Dendritic cell treated with granulocyte-macrophage colony-stimulating factor and Interleukin-4, amounts not matched to agents 40 ng/mL and 50 ng/mL, for 4 days (primary cell): ENCODE measurements at regions not wholly inside any gene's neighbourhood (a gene's known extent, or its start where the extent isn't known, plus 50 kb on each side); places are given as distances from the start of the nearest gene placed in this dataset.

Source experiments
- H3K27ac Mint-ChIP-seq: one replicate; pipeline ENCODE4 v1.8.0; 2022; ENCODE audit warnings: mild to moderate bottlenecking, mixed read lengths
- H3K27me3 Mint-ChIP-seq: one replicate; pipeline ENCODE4 v1.8.0; 2022; ENCODE audit warnings: mild to moderate bottlenecking, mixed read lengths
- H3K36me3 Mint-ChIP-seq: one replicate; pipeline ENCODE4 v1.8.0; 2022; ENCODE audit warnings: low read depth, mixed read lengths
- H3K4me1 Mint-ChIP-seq: one replicate; pipeline ENCODE4 v1.8.0; 2022; ENCODE audit warnings: low read depth, mixed read lengths
- H3K4me3 Mint-ChIP-seq: one replicate; pipeline ENCODE4 v1.8.0; 2022; ENCODE audit warnings: mild to moderate bottlenecking, moderate library complexity, mixed read lengths
- H3K9me3 Mint-ChIP-seq: one replicate; pipeline ENCODE4 v1.8.0; 2022; ENCODE audit warnings: mixed read lengths
- intact Hi-C: fragments of 100-400 bp; cut with micrococcal nuclease; formaldehyde crosslinking; loops from one replicate; pipeline ENCODE4 v1.15.0; 2022

DNA sequence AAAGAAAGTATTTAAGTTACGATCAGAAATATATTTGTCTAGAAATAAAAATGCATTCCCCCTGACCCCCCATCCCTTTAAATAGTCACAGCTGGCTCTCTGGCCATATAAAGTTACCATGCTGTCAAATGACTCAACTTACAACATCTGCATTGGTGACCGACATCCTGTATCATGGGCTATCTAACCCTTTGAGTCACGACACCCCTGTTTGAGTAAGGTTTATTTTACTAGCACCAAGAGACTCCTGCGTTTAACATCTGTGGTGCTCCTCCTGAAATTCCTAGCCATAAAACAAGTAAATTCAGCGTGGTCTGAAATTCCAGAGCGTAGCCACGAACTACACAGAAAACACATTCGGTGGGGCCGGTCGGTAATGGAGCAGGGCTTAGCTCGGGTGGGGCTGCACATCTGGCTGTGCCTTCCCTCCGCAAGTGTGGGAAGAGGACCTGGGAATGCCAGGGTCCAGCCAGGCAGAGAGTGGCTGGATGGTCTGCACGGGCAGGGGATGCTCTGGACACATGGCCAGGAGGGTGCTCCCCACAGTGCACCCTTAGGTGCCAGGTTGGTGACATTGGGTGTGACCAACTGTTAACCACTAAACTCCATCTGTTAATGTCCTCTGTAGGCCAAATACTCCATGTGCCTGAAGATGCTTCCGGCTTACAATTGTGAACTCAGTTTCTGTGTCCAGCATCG lies 53.0 kb upstream of the CLDN14 start:
- Mint-ChIP-seq H3K27ac (no peak overlapping the region), H3K4me1 (no peaks in the 10 kb centered on the region), H3K4me3 (no peak overlapping the region), H3K27me3 (peaks cover 2% of the 10 kb centered on the region), H3K9me3 (no peaks in the 10 kb centered on the region), H3K36me3 (no peaks in the 10 kb centered on the region)
- intact Hi-C loops = no loop called here

DNA sequence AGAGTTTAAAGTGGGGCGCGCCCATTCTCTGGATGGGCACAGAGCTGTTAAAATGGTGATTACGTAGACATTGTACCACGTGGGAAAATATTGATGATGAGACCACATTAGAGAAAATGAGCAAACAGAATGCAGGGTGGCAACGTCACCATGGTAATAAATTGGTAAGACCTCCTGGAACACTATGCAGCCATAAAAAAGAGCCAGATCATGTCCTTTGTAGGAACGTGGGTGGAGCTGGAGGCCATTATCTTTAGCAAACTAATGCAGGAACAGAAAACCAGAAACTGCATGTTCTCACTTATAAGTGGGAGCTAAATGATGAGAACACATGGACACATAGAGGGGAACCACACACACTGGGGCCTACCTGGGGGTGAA lies 53.5 kb upstream of the CLDN14 start:
- intact Hi-C loops = no loop called here
- Mint-ChIP-seq H3K9me3 (no peaks in the 10 kb centered on the region), H3K27me3 (peaks cover 2% of the 10 kb centered on the region), H3K4me1 (no peaks in the 10 kb centered on the region), H3K36me3 (no peaks in the 10 kb centered on the region), H3K27ac (no peak overlapping the region), H3K4me3 (no peak overlapping the region)

DNA sequence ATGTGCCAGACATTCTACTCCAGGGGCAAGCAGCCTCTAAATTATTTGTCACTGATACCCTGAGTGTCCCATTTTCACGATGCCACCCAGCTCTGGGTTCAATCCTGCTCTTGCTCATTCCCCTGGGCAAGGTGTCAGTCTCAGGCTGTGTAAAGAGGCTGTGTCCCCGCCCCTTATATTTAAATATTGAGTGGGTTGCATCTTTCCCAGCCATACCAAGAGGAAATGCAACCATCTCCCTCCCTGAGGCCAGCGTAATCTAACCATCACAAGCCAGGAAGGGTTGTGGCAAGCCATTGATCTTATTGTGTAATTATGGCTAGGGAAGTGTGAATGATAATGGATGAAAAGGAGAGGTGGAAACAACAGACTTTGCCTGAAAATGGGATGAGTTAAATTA lies 54.7 kb upstream of the CLDN14 start:
- no peaks in the 10 kb centered on the region for H3K36me3 Mint-ChIP-seq
- no peaks in the 10 kb centered on the region for H3K4me1 Mint-ChIP-seq
- no peak overlapping the region for H3K27ac Mint-ChIP-seq
- no peaks in the 10 kb centered on the region for H3K9me3 Mint-ChIP-seq
- H3K4me3 Mint-ChIP-seq = no peak overlapping the region
- peaks cover 2% of the 10 kb centered on the region for H3K27me3 Mint-ChIP-seq
- intact Hi-C loops = no loop called here

DNA sequence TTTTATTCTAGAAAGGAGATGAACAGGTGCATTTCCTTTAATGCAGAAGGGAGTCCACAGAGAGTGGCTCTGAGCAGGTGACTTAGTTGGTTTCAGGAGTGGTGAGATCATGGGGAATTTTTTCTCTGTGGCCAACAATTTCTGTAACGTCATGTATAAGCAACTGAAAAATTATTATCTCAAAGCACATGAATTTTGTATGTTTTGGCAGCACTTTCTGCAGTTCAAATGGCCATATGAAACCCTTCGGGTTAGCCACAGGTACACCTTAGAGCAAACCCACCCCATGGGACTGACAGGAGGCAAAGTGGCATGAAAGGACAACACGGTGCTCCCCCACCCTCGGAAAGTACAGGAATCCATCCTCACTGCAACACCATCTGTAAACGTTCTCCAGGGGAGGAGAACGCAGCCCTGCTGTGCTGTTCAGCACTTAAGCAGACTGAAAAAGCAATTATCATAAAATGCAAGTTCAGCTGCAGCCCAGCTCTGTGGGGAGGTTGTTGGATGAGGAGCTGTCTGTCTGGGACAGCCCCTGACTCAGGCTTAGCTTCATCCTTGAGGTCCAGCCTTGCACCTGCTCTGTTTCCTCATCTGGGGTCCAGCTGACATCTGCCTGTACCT lies 55.8 kb upstream of the CLDN14 start:
- H3K4me1 Mint-ChIP-seq = no peaks in the 10 kb centered on the region
- intact Hi-C loops = no loop called here
- H3K9me3 Mint-ChIP-seq = no peaks in the 10 kb centered on the region
- no peak overlapping the region for H3K4me3 Mint-ChIP-seq
- no peaks in the 10 kb centered on the region for H3K27me3 Mint-ChIP-seq
- H3K27ac Mint-ChIP-seq = no peak overlapping the region
- no peaks in the 10 kb centered on the region for H3K36me3 Mint-ChIP-seq

DNA sequence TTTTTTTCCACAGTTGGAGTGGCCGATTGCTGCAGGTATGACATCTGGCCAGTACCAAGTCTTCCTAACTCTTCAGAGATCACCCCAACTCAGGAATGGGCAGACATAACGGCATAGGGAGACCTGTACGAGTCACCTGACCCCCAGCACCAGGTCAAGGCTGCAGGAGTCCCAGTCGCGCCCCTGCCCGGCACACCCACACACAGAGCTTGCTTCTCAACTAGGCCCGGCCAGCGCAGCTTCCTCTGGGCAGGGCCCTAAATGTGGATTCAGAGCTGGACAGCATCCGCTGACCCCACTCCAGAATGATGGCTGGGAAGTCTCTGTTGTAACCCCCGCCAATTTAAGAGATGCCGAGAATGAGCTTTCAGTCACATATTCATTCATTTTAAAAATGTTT lies 58.8 kb upstream of the CLDN14 start:
- no peak overlapping the region for H3K27ac Mint-ChIP-seq

DNA sequence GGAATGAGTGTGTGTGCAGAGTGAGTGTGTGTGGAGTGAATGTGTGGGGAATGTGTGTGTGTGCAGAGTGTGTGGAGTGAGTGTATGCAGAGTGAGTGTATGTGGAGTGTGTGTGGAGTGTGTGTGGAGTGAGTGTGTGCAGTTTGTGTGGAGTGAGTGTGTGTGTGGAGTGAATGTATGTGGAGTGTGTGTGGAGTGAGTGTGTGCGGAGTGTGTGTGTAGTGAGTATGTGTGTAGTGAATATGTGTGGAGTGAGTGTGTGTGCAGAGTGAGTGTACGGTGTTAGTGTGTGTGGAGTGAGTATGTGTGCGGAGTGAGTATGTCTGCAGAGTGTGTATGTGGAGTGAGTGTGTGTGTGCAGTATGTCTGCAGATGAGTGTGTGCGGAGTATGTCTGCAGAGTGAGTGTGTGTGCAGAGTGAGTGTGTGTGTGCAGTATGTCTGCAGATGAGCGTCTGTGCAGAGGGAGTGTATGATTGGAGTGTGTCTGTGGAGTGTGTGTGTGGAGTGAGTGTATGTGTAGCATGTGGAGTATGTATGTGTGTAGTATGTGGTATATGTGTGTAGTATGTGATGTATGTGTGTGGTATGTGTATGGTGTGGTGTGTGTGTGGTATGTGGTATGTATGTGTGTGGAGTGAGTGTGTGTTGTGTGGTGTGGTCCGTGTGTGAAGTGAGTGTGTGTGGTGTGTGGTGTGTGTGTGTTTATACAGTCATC lies 59.7 kb upstream of the CLDN14 start:
- Mint-ChIP-seq H3K36me3 (no peaks in the 10 kb centered on the region), H3K4me1 (no peaks in the 10 kb centered on the region), H3K4me3 (no peak overlapping the region), H3K9me3 (no peaks in the 10 kb centered on the region), H3K27ac (no peak overlapping the region), H3K27me3 (peaks cover 19% of the 10 kb centered on the region)
- intact Hi-C loops = no loop called here

More for the DNA sequence above, 58.8 kb upstream of the CLDN14 start:
- Mint-ChIP-seq H3K27me3 (peaks cover 15% of the 10 kb centered on the region), H3K4me1 (no peaks in the 10 kb centered on the region), H3K36me3 (no peaks in the 10 kb centered on the region), H3K9me3 (no peaks in the 10 kb centered on the region), H3K4me3 (no peak overlapping the region)
- intact Hi-C loops = no loop called here

DNA sequence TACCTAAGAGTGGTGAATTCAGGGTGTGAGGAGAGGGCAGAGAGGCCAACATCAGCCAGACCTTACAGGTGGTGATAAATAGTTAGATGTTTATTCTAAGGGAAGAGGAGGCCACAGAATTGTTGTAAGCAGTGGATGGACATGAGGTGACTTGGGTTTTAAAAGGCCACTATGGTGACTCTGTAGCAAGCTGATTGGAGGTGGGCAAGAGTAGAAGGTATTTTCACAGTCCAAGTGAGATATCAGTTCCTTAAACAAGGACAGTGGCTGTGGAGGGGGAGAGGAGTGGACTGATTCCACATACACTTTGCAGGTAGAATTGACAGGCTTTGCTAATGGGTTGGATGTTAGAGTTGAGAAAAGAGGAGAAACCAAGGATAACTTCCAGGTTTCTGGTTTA lies 60.8 kb upstream of the CLDN14 start:
- no peaks in the 10 kb centered on the region for H3K9me3 Mint-ChIP-seq
- H3K4me1 Mint-ChIP-seq = no peaks in the 10 kb centered on the region
- no peak overlapping the region for H3K4me3 Mint-ChIP-seq
- H3K36me3 Mint-ChIP-seq = no peaks in the 10 kb centered on the region
- intact Hi-C loops = no loop called here
- H3K27ac Mint-ChIP-seq = no peak overlapping the region
- peaks cover 19% of the 10 kb centered on the region for H3K27me3 Mint-ChIP-seq

DNA sequence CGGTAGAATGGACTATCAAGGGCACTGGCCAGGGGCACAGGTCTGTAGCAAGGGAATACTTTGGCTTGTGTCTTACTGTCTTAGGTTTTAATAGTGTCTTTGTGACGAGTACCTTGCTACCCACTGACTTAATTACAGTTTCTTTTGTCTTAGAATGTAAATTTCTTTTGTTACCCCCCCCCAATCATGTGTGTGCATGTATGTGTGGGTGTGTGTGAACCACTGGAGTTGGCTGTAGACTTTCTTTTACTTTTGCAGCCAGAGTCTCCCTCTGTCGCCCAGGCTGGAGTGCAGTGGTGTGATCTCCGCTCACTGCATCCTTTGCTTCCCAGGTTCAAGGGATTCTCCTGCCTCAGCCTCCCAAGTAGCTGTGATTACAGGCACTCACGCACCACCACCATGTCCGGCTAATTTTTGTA lies 61.8 kb upstream of the CLDN14 start:
- H3K36me3 Mint-ChIP-seq = no peaks in the 10 kb centered on the region
- intact Hi-C loops = no loop called here
- no peak overlapping the region for H3K4me3 Mint-ChIP-seq
- H3K4me1 Mint-ChIP-seq = no peaks in the 10 kb centered on the region
- no peaks in the 10 kb centered on the region for H3K9me3 Mint-ChIP-seq
- H3K27ac Mint-ChIP-seq = no peak overlapping the region
- peaks cover 19% of the 10 kb centered on the region for H3K27me3 Mint-ChIP-seq

DNA sequence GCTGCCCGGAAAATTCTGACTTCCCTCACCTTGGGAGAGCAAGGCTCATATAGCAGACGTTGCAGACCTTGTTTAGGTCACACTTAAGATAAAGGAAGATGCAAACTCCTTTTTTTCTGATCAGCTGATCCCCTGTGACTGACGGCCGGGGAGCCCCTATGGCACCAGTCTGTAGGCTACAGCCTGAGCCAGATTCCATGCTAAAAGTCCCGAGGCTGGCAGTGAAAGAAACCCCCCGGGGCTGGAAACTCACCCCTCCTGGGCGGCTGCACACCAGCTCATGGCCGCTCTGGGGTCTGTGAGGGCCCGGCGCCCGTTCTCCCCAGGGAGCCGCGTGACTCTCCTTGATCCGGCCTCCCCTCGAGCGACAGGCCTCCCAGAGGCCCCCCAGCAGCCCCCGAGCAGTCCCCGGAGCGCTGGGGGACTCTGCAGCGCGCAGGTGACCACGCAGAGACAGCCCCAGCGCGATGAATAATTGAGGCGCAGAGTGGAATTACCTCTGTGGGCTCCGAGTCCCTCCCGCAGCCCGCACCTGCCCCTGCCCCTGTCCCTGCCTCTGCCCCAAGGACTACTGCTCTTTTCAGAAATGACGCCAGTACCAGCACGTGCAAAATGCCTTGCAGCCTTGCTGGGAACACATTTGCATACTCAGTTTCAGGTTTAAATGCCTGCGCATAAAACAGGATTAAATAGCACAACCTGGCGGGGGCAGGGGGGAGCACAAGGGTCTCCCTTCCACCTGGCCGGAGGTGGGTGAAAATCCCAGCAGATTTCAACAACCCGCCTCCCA lies 62.6 kb upstream of the CLDN14 start:
- Mint-ChIP-seq H3K4me3 (no peak overlapping the region), H3K27me3 (peaks cover 19% of the 10 kb centered on the region), H3K9me3 (no peaks in the 10 kb centered on the region)

DNA sequence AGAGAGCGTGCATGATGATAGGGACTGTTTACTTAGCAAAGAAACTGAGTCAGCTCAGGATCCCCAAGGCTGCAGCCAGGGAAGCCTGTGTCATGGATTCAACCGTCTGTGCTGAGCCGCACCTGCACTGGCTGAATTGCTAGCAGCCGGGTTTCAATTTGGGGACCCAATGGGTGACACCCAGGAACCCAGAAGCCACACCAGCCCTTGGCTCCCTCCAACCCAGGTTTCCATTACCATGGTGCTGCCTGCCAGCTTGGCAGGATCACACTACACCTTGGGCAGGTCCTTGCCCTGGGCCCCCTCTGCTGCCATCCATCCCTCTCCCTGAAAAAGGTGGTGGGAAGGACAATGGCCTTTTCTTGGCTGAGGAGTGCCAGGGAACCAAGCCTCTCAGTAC lies 64.0 kb upstream of the CLDN14 start:
- H3K9me3 Mint-ChIP-seq = no peaks in the 10 kb centered on the region
- H3K4me1 Mint-ChIP-seq = no peaks in the 10 kb centered on the region
- intact Hi-C loops = no loop called here
- peaks cover 19% of the 10 kb centered on the region for H3K27me3 Mint-ChIP-seq
- no peak overlapping the region for H3K27ac Mint-ChIP-seq
- H3K4me3 Mint-ChIP-seq = no peak overlapping the region
- no peaks in the 10 kb centered on the region for H3K36me3 Mint-ChIP-seq

More for the DNA sequence above, 62.6 kb upstream of the CLDN14 start:
- intact Hi-C loops = no loop called here
- H3K27ac Mint-ChIP-seq = no peak overlapping the region
- H3K36me3 Mint-ChIP-seq = no peaks in the 10 kb centered on the region
- no peaks in the 10 kb centered on the region for H3K4me1 Mint-ChIP-seq

DNA sequence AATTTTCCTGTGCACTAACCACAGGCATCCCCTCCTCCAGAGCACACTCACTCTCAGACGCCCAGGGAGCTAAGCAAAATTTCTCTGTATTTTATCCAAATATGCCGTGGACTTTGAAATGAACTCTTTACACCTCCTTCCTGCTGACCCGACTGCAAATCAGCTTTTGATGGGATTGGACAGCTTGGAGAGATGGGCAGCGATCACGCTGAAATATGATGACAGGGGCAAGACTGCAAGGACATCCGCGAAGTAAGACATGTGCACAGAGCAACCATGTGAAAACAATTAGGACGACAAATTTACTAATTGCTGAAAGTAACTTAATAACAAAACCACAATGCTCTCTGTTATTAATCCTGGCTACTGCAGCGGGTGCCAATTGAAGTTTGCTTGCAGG lies 64.6 kb upstream of the CLDN14 start:
- Mint-ChIP-seq H3K27ac (no peak overlapping the region), H3K4me1 (no peaks in the 10 kb centered on the region), H3K9me3 (no peaks in the 10 kb centered on the region), H3K36me3 (no peaks in the 10 kb centered on the region), H3K4me3 (no peak overlapping the region), H3K27me3 (peaks cover 19% of the 10 kb centered on the region)
- intact Hi-C loops = no loop called here

DNA sequence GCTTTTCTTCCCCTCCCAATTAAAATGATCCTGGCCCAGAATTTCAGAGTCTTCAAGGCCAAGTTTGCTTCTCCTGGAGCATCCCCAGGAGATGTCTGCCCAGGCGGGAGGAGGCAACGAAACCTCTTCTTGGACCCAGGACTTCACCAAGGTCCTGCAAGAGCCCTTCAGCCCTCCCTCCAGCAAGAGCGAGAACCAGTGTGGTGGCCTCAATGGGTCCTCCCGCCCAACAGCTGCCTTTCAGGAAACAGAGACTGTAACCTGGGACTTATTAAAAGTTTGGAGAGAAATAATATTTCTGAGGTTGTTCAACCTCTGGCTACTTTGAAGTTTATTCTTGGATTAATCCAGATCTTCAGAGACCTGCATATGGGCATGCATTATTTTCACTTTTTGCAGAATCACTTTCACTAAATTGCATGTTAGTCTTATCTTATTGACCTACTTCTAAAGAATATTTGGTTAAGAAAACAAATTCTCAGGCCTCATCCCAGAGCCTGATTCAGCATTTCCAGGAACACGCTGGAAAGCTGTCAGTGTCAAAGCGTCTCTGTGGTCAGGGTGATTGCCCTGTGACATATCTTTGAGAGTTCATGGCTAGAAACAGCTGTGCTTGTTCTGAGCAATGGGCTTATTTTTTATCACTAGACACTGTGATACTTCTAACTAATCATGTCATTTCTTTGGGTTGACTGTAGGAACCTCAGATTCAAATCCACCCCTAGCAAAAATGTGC lies 66.0 kb upstream of the CLDN14 start:
- peaks cover 19% of the 10 kb centered on the region for H3K27me3 Mint-ChIP-seq

DNA sequence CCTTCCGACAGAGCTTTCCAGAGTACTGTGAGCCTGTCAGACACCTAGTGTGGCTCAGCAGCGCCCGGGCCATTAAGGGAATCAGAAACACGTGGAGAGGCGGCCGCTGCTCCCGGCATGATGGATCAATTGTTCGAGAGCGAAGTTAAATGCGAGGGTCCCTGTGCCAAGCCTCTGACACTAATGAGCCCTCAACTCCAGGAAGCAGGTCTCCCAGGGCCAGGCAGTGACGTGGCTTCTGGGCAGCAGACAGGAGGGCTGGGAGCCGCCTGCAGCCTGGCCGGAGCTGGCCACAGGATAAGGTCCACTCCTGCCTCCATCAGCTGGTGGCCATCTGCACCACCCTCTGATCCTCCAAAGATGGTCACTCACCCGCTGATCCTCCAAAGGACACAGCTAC lies 67.5 kb upstream of the CLDN14 start:
- peaks cover 17% of the 10 kb centered on the region for H3K4me1 Mint-ChIP-seq
- H3K4me3 Mint-ChIP-seq = no peak overlapping the region
- peaks cover 11% of the 10 kb centered on the region for H3K27me3 Mint-ChIP-seq
- intact Hi-C loops = no loop called here
- no peak overlapping the region for H3K27ac Mint-ChIP-seq
- H3K36me3 Mint-ChIP-seq = no peaks in the 10 kb centered on the region
- no peaks in the 10 kb centered on the region for H3K9me3 Mint-ChIP-seq

More for the DNA sequence above, 66.0 kb upstream of the CLDN14 start:
- no peak overlapping the region for H3K27ac Mint-ChIP-seq
- H3K9me3 Mint-ChIP-seq = no peaks in the 10 kb centered on the region
- no peaks in the 10 kb centered on the region for H3K36me3 Mint-ChIP-seq
- H3K4me1 Mint-ChIP-seq = peaks cover 4% of the 10 kb centered on the region
- intact Hi-C loops = no loop called here
- H3K4me3 Mint-ChIP-seq = no peak overlapping the region
